H1 (cell line): ENCODE measurements at regions not wholly inside any gene's neighbourhood (a gene's known extent, or its start where the extent isn't known, plus 50 kb on each side); places are given as distances from the start of the nearest gene placed in this dataset.

ENCODE experiments used
- CTCF ChIA-PET: fragments of 300-600 bp; sonication (Branson Sonifier 250); formaldehyde crosslinking; loops from one replicate; lab custom pipeline; 2021; ENCODE audit not compliant: partially characterized antibody; lab: Charles Lee
- POLR2A ChIA-PET: fragments of 300-600 bp; sonication (Branson Sonifier 250); formaldehyde crosslinking; loops from one replicate; lab custom pipeline; 2021; ENCODE audit warnings: inconsistent platforms; ENCODE audit not compliant: partially characterized antibody; lab: Charles Lee
- DNase-seq, 2 experiments: peaks; one replicate each; pipeline versions ENCODE4 v3.0.0 to v3.0.0-alpha.2; 2010 to 2022; ENCODE audit warnings: low spot score in 2 of 2, low read depth in 1 of 2, mixed read lengths in 1 of 2
- FAIRE-seq: peaks from 2 replicates; lab custom pipeline; 2011; peaks lifted over from hg19 to GRCh38; lab: Jason Lieb, UNC
- H2AFZ ChIP-seq: 2 replicates; pipeline ENCODE4 v1.8.1; 2012; ENCODE audit warnings: low read length, inconsistent platforms
- H2AK5ac ChIP-seq: 2 replicates; pipeline ENCODE4 v1.6.1; 2013; ENCODE audit warnings: low read depth, low read length
- H2BK120ac ChIP-seq: replicated peaks from 2 replicates; pipeline ENCODE3; 2013; ENCODE audit warnings: low read depth, low read length, inconsistent platforms
- H2BK12ac ChIP-seq: 2 replicates; pipeline ENCODE4 v1.6.1; 2013; ENCODE audit warnings: low read depth, low read length
- H2BK15ac ChIP-seq: 2 replicates; pipeline ENCODE4 v1.6.1; 2013; ENCODE audit warnings: low read length
- H2BK20ac ChIP-seq: 2 replicates; pipeline ENCODE4 v1.6.1; 2013; ENCODE audit warnings: low read length
- H2BK5ac ChIP-seq: 2 replicates; pipeline ENCODE4 v1.6.1; 2013; ENCODE audit warnings: low read depth, low read length
- H3K14ac ChIP-seq: 2 replicates; pipeline ENCODE4 v1.6.1; 2013; ENCODE audit warnings: inconsistent platforms; ENCODE audit not compliant: insufficient read length
- H3K18ac ChIP-seq: 2 replicates; pipeline ENCODE4 v1.6.1; 2013; ENCODE audit warnings: low read length; ENCODE audit errors: extremely low read depth
- H3K23ac ChIP-seq: 2 replicates; pipeline ENCODE4 v1.6.1; 2013; ENCODE audit warnings: inconsistent platforms; ENCODE audit not compliant: insufficient read length
- H3K23me2 ChIP-seq: 2 replicates; pipeline ENCODE4 v1.6.1; 2013; ENCODE audit warnings: low read depth, low read length
- H3K27ac ChIP-seq: 2 replicates; pipeline ENCODE4 v1.6.1; 2011; ENCODE audit warnings: low read depth, low read length, inconsistent platforms
- H3K27me3 ChIP-seq, 4 experiments: replicated peaks in 1 of 4; 1 replicate in 1 of 4; 2 replicates in 3 of 4; pipeline versions ENCODE4 v1.6.1 to v1.8.1; 2011 to 2013; ENCODE audit warnings: low read length in 3 of 4, mild to moderate bottlenecking in 3 of 4, inconsistent platforms in 2 of 4, mixed read lengths in 2 of 4, moderate library complexity in 1 of 4; ENCODE audit not compliant: control insufficient read depth in 3 of 4, insufficient read depth in 3 of 4; ENCODE audit errors: extremely low read depth in 1 of 4
- H3K36me3 ChIP-seq, 4 experiments: 2 replicates each; pipeline versions ENCODE4 v1.6.1 to v1.8.1; 2011 to 2013; ENCODE audit warnings: mild to moderate bottlenecking in 4 of 4, low read length in 3 of 4, moderate library complexity in 2 of 4, control low read depth in 1 of 4, inconsistent platforms in 1 of 4; ENCODE audit not compliant: insufficient read depth in 4 of 4, control insufficient read depth in 2 of 4
- H3K4ac ChIP-seq: replicated peaks from 2 replicates; pipeline ENCODE3; 2013; ENCODE audit warnings: low read length, low read depth, mixed read lengths, inconsistent platforms; ENCODE audit not compliant: insufficient read length
- H3K4me1 ChIP-seq, 4 experiments: replicated peaks in 1 of 4; 1 replicate in 1 of 4; 2 replicates in 3 of 4; pipeline versions ENCODE4 v1.6.1 to v1.8.1; 2011 to 2013; ENCODE audit warnings: low read length in 3 of 4, inconsistent platforms in 2 of 4, mixed read lengths in 1 of 4; ENCODE audit not compliant: insufficient read depth in 4 of 4, control insufficient read depth in 3 of 4
- H3K4me2 ChIP-seq, 2 experiments: 2 replicates each; pipeline versions ENCODE4 v1.6.1 to v1.8.1; 2011 to 2013; ENCODE audit warnings: low read depth in 2 of 2, low read length in 2 of 2, control low read depth in 1 of 2, inconsistent platforms in 1 of 2, mild to moderate bottlenecking in 1 of 2; ENCODE audit not compliant: insufficient read depth in 1 of 2
- H3K4me3 ChIP-seq, 4 experiments: fragments of 200-600, 300-600 bp in 1 of 4; sonication (generic), shearing (Covaris generic), sonication (Bioruptor Twin) in 1 of 4; 2 replicates each; pipeline versions ENCODE4 v1.5.1 to v1.8.1; 2011 to 2016; ENCODE audit warnings: low read length in 4 of 4, low read depth in 3 of 4, control low read depth in 2 of 4, inconsistent platforms in 2 of 4, mild to moderate bottlenecking in 2 of 4, mixed read lengths in 1 of 4, moderate library complexity in 1 of 4; ENCODE audit not compliant: insufficient read depth in 2 of 4; ENCODE audit errors: extremely low read depth in 1 of 4
- H3K56ac ChIP-seq: replicated peaks from 2 replicates; pipeline ENCODE3; 2013; ENCODE audit warnings: low read depth, mild to moderate bottlenecking, mixed read lengths, low read length, inconsistent platforms; ENCODE audit not compliant: insufficient read length
- H3K79me1 ChIP-seq: 2 replicates; pipeline ENCODE4 v1.6.1; 2013; ENCODE audit warnings: low read depth, low read length, control low read depth
- H3K79me2 ChIP-seq, 2 experiments: 2 replicates each; pipeline versions ENCODE4 v1.6.1 to v1.8.1; 2012 to 2013; ENCODE audit warnings: low read length in 2 of 2, mild to moderate bottlenecking in 2 of 2, inconsistent platforms in 1 of 2; ENCODE audit not compliant: insufficient read depth in 2 of 2, control insufficient read depth in 1 of 2
- H3K9ac ChIP-seq, 4 experiments: replicated peaks in 1 of 4; 1 replicate in 1 of 4; 2 replicates in 3 of 4; pipeline versions ENCODE4 v1.6.1 to v1.8.1; 2011 to 2013; ENCODE audit warnings: low read depth in 3 of 4, low read length in 3 of 4, control low read depth in 2 of 4, mild to moderate bottlenecking in 2 of 4, moderate library complexity in 2 of 4, inconsistent platforms in 1 of 4; ENCODE audit errors: extremely low read depth in 1 of 4
- H3K9me3 ChIP-seq, 2 experiments: 2 replicates each; pipeline versions ENCODE4 v1.6.1 to v1.8.1; 2012 to 2013; ENCODE audit warnings: mild to moderate bottlenecking in 2 of 2, moderate library complexity in 2 of 2, control low read depth in 1 of 2, inconsistent platforms in 1 of 2, low read depth in 1 of 2, low read length in 1 of 2, mixed read lengths in 1 of 2; ENCODE audit not compliant: insufficient read depth in 2 of 2
- H4K20me1 ChIP-seq, 2 experiments: replicated peaks in 1 of 2; 2 replicates each; pipeline versions ENCODE3 to v1.8.1; 2011 to 2013; ENCODE audit warnings: inconsistent platforms in 2 of 2, low read length in 2 of 2, mild to moderate bottlenecking in 1 of 2; ENCODE audit not compliant: insufficient read depth in 2 of 2, control insufficient read depth in 1 of 2
- H4K5ac ChIP-seq: 2 replicates; pipeline ENCODE4 v1.6.1; 2013; ENCODE audit warnings: low read length, low read depth, mixed read lengths, inconsistent platforms; ENCODE audit not compliant: insufficient read length
- H4K8ac ChIP-seq: 2 replicates; pipeline ENCODE4 v1.8.0; 2013; ENCODE audit warnings: mild to moderate bottlenecking, moderate library complexity, low read length, inconsistent platforms; ENCODE audit not compliant: insufficient read depth; ENCODE audit errors: extremely low read depth
- H4K91ac ChIP-seq: replicated peaks from 2 replicates; pipeline ENCODE3; 2013; ENCODE audit warnings: low read length, mixed read lengths, inconsistent platforms; ENCODE audit not compliant: insufficient read length
- CTBP2 ChIP-seq: IDR thresholded peaks from 2 replicates; pipeline ENCODE4 v1.7.0; 2011; ENCODE audit warnings: borderline replicate concordance, mild to moderate bottlenecking, moderate library complexity, mixed read lengths, low read length; ENCODE audit not compliant: insufficient read depth, insufficient read length
- POLR2A ChIP-seq, 2 experiments: IDR thresholded peaks; 1 replicate in 1 of 2; 2 replicates in 1 of 2; pipeline ENCODE4 v1.6.1; 2011; ENCODE audit warnings: low read depth in 2 of 2, low read length in 2 of 2, mild to moderate bottlenecking in 2 of 2; ENCODE audit errors: control extremely low read depth in 1 of 2
- YY1 ChIP-seq: IDR thresholded peaks from 2 replicates; pipeline ENCODE4 v1.6.1; 2011; ENCODE audit warnings: low read depth, mild to moderate bottlenecking, low read length
- WGBS, 2 experiments: shearing (Covaris generic) in 1 of 2; methylation state at CpG; one replicate each; pipeline versions ENCODE4 v1.1.6 to v1.1.7; 2013 to 2015; ENCODE audit warnings: low lambda C conversion rate in 2 of 2, mixed read lengths in 2 of 2, inconsistent platforms in 1 of 2, low coverage in 1 of 2, missing lambda C conversion rate in 1 of 2; ENCODE audit not compliant: insufficient replicate concordance in 2 of 2, insufficient coverage in 1 of 2, insufficient read length in 1 of 2; ENCODE audit errors: extremely low coverage in 1 of 2, missing lambda C conversion rate in 1 of 2; 5-methylcytosine and 5-hydroxymethylcytosine counted together

DNA sequence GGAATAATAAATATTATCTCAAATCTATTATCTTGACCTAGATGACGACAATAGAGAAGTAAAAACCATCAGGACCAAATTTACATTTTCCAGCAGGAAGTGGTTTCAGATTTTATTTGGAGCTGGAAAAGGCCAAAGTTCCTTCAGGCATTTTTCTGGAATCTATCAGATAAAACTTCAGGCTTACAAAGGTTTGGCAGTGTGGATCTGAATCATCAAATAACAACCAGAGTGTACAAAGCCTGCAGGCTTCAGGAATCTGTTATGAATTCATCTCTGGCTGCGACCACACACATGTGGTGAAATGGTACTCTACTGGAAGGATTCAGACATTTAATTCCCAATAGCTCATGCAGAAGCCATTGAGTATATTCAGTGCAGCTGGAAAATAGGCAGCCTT is 726.4 kb upstream of the GRAMD2B start:
- no peaks in the 10 kb centered on the region for H3K36me3 ChIP-seq
- DNase-seq (no peak), FAIRE-seq (no peak)
- H2BK5ac ChIP-seq, result no peak overlapping the region
- CTCF ChIA-PET, result no interaction called here
- H3K4me3 ChIP-seq, result no peak overlapping the region
- no peaks in the 10 kb centered on the region for H3K23me2 ChIP-seq
- H3K18ac ChIP-seq, result no peak overlapping the region
- H3K23ac ChIP-seq, result no peak overlapping the region
- 84% methylated on average over 2 of the region's 2 CpGs; no CpG with 5 or more reads in 1 of the 2 experiments for WGBS, 2 experiments
- peaks cover 0 to 9% of the 10 kb centered on the region in 2 experiments; a peak in 1 of 4 replicates for H3K9me3 ChIP-seq
- no peak overlapping the region for H2BK15ac ChIP-seq
- no peak overlapping the region for H3K14ac ChIP-seq
- H2AK5ac ChIP-seq, result no peak overlapping the region
- no peak overlapping the region for H3K4ac ChIP-seq
- TF ChIP-seq POLR2A (IDR thresholded peaks at IDR 0.05; ENCODE audit: control extremely low read depth in 1 of 2, low read depth in 2 of 2, low read length in 2 of 2) (no peak), CTBP2 (no peak), YY1 (no peak)
- TF ChIP-seq, all 59 proteins: peak for 0
- Histone ChIP-seq H4K8ac (no peak overlapping the region), H3K4me2 (no peak overlapping the region), H4K5ac (no peak overlapping the region), H3K79me2 (no peaks in the 10 kb centered on the region), H2BK12ac (no peak overlapping the region), H3K27ac (no peak overlapping the region), H3K4me1 (no peaks in the 10 kb centered on the region; a peak in 2 of 7 replicates), H2AFZ (no peak overlapping the region), H3K9ac (no peak overlapping the region), H3K27me3 (no peaks in the 10 kb centered on the region), H2BK120ac (no peak overlapping the region), H3K56ac (no peak overlapping the region), H2BK20ac (no peak overlapping the region), H3K79me1 (no peaks in the 10 kb centered on the region), H4K91ac (no peak overlapping the region), H4K20me1 (no peaks in the 10 kb centered on the region)
- POLR2A ChIA-PET, result no interaction called here
